ENCODE measurements at regions not wholly inside any gene's neighbourhood (a gene's known extent, or its start where the extent isn't known, plus 50 kb on each side); places are given as distances from the start of the nearest gene placed in this dataset.

DNA sequence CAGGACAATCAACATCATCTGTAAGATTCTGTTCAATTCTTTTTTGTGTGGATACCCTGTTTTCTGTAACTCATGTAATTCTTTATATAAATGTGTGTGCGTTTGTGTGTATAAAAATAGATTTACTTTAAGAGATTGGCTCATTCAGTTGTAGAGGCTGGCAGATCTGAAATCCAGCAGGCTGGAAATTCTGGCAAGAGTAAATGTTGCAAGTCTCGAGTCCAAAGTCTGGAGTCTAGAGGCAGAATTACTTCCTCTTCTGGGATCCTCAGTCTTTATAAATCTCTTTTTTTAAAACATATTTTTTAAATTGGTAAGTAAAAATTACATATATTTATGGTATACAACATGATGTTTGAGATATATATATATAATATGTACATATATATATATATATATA, 202.1 kb upstream of the TMEM161B start:
- no peak for TF ChIP-seq POLR2A (IDR thresholded peaks at IDR 0.05)
- TF ChIP-seq, protein P1, sequence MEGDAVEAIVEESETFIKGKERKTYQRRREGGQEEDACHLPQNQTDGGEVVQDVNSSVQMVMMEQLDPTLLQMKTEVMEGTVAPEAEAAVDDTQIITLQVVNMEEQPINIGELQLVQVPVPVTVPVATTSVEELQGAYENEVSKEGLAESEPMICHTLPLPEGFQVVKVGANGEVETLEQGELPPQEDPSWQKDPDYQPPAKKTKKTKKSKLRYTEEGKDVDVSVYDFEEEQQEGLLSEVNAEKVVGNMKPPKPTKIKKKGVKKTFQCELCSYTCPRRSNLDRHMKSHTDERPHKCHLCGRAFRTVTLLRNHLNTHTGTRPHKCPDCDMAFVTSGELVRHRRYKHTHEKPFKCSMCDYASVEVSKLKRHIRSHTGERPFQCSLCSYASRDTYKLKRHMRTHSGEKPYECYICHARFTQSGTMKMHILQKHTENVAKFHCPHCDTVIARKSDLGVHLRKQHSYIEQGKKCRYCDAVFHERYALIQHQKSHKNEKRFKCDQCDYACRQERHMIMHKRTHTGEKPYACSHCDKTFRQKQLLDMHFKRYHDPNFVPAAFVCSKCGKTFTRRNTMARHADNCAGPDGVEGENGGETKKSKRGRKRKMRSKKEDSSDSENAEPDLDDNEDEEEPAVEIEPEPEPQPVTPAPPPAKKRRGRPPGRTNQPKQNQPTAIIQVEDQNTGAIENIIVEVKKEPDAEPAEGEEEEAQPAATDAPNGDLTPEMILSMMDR (IDR thresholded peaks at IDR 0.05) = no peak

Data from sigmoid colon (tissue), 3 donors.